Fibroblast of lung (primary cell): ENCODE measurements at regions not wholly inside any gene's neighbourhood (a gene's known extent, or its start where the extent isn't known, plus 50 kb on each side); places are given as distances from the start of the nearest gene placed in this dataset.

Experiments
- DNase-seq, 2 donors: peaks; one replicate each; pipeline versions ENCODE4 v3.0.0 to v3.0.0-alpha.2; 2010; ENCODE audit warnings: low read depth in 2 of 2
- H2AFZ ChIP-seq: 2 replicates; pipeline ENCODE4 v1.5.1; 2012; ENCODE audit warnings: low read length, control low read depth, inconsistent platforms
- H3K27ac ChIP-seq: 2 replicates; pipeline ENCODE4 v1.5.1; 2011; ENCODE audit warnings: low read length, control low read depth; ENCODE audit not compliant: insufficient read depth
- H3K27me3 ChIP-seq: 2 replicates; pipeline ENCODE4 v1.5.1; 2011; ENCODE audit warnings: mild to moderate bottlenecking, low read length; ENCODE audit not compliant: control insufficient read depth, insufficient read depth
- H3K36me3 ChIP-seq: 2 replicates; pipeline ENCODE4 v1.5.1; 2011; ENCODE audit warnings: low read length; ENCODE audit not compliant: control insufficient read depth, insufficient read depth
- H3K4me1 ChIP-seq: 2 replicates; pipeline ENCODE4 v1.5.1; 2011; ENCODE audit warnings: low read length; ENCODE audit not compliant: control insufficient read depth, insufficient read depth; ENCODE audit errors: extremely low read depth
- H3K4me2 ChIP-seq: 2 replicates; pipeline ENCODE4 v1.5.1; 2011; ENCODE audit warnings: low read length, control low read depth; ENCODE audit not compliant: insufficient read depth; ENCODE audit errors: extremely low read depth
- H3K4me3 ChIP-seq, 4 experiments: fragments of 200-600 bp in 1 of 4; sonication (generic) in 1 of 4; replicated peaks in 1 of 4; 2 replicates each; pipeline ENCODE4 v1.5.1; 2011 to 2016; ENCODE audit warnings: low read length in 4 of 4, low read depth in 3 of 4, mild to moderate bottlenecking in 3 of 4, control low read depth in 2 of 4, inconsistent platforms in 1 of 4, mixed read lengths in 1 of 4; ENCODE audit not compliant: insufficient read depth in 1 of 4; ENCODE audit errors: control extremely low read depth in 1 of 4
- H3K79me2 ChIP-seq: 2 replicates; pipeline ENCODE4 v1.5.1; 2012; ENCODE audit warnings: mild to moderate bottlenecking, low read length, inconsistent platforms; ENCODE audit not compliant: control insufficient read depth, insufficient read depth
- H3K9ac ChIP-seq: 2 replicates; pipeline ENCODE4 v1.5.1; 2011; ENCODE audit warnings: mild to moderate bottlenecking, low read length, control low read depth; ENCODE audit not compliant: insufficient read depth
- H3K9me3 ChIP-seq: 2 replicates; pipeline ENCODE4 v1.5.1; 2012; ENCODE audit warnings: low read depth, low read length; ENCODE audit not compliant: control insufficient read depth, insufficient read depth
- H4K20me1 ChIP-seq: 2 replicates; pipeline ENCODE4 v1.5.1; 2011; ENCODE audit warnings: low read length; ENCODE audit not compliant: control insufficient read depth, insufficient read depth; ENCODE audit errors: extremely low read depth
- CTCF ChIP-seq, 2 donors: IDR thresholded peaks in 1 of 2; conservative IDR thresholded peaks in 1 of 2; 1 replicate in 1 of 2; 2 replicates in 1 of 2; pipeline ENCODE4 v1.5.1; 2011 to 2012; ENCODE audit warnings: low read length in 2 of 2, control low read depth in 1 of 2, inconsistent platforms in 1 of 2, low read depth in 1 of 2, mild to moderate bottlenecking in 1 of 2
- EZH2 ChIP-seq: IDR thresholded peaks from 2 replicates; pipeline ENCODE4 v1.5.1; 2012; ENCODE audit warnings: low read length, control low read depth, mild to moderate bottlenecking; ENCODE audit errors: missing control alignments

DNA sequence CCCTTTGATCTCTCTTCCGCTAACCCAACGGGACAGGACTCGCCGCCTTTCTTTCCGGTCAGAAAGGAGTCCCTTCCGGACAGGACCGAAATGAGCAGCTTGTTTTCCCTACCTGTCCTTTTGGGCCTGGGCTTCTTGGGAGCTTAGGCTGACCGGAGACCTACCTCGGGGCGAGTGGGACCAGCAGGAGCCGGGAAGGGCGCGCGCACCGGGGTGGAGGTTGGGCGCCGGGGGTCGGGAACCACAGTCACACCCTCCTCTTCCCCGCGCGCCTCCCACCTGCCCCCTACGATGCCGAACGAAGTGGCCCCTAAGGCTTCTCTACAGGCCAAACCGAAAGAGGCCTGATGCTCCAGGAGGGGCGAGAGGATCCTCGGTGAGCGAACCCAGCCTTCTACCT, 95.2 kb downstream of the PRKAB2 start:
- Histone ChIP-seq H3K9me3 (no peaks in the 10 kb centered on the region), H3K27me3 (peaks cover 52% of the 10 kb centered on the region), H3K9ac (no peak overlapping the region)

DNA sequence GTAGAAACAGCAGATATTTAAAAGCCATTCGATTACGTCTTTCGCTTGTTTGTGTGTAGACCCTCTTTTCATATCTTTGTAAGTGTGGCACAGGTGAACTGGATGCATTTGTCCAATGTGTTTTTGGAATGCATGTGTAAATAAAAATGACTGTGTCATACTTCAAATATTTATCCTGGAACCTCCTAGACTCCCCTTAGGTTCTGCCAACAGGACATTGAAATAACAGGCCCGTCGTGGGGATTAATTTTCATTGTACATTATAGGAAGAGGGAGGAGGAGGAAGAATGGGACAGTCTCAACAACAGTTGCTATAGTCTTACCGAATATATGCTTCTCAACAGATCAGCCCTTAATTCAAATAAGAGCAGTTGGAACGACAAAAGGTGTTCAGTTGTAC, 95.8 kb downstream of the PRKAB2 start:
- H2AFZ ChIP-seq, result no peak overlapping the region
- no peaks in the 10 kb centered on the region for H3K9me3 ChIP-seq

More for the DNA sequence above, 95.2 kb downstream of the PRKAB2 start:
- no peak overlapping the region for H3K4me3 ChIP-seq
- no peak overlapping the region for H3K4me2 ChIP-seq
- no peak overlapping the region for H2AFZ ChIP-seq
- H3K27ac ChIP-seq, result no peak overlapping the region
- H3K79me2 ChIP-seq, result no peaks in the 10 kb centered on the region
- DNase-seq, result no peak
- no peaks in the 10 kb centered on the region for H3K36me3 ChIP-seq
- TF ChIP-seq EZH2 (no peak), CTCF (conservative IDR thresholded peaks at IDR 0.05 in 1 of 2, IDR thresholded peaks at IDR 0.05 in 1 of 2; ENCODE audit: low read depth in 1 of 2, low read length in 2 of 2) (no peak)
- H4K20me1 ChIP-seq, result no peaks in the 10 kb centered on the region
- H3K4me1 ChIP-seq, result no peaks in the 10 kb centered on the region

More for the DNA sequence above, 95.8 kb downstream of the PRKAB2 start:
- no peak overlapping the region for H3K4me3 ChIP-seq
- no peak overlapping the region for H3K27ac ChIP-seq
- H3K4me2 ChIP-seq, result no peak overlapping the region
- H3K36me3 ChIP-seq, result no peaks in the 10 kb centered on the region
- no peaks in the 10 kb centered on the region for H3K4me1 ChIP-seq
- H3K27me3 ChIP-seq, result peaks cover 55% of the 10 kb centered on the region
- no peak for DNase-seq
- H3K9ac ChIP-seq, result no peak overlapping the region
- H4K20me1 ChIP-seq, result no peaks in the 10 kb centered on the region
- no peak for TF ChIP-seq CTCF (conservative IDR thresholded peaks at IDR 0.05 in 1 of 2, IDR thresholded peaks at IDR 0.05 in 1 of 2; ENCODE audit: low read depth in 1 of 2, low read length in 2 of 2)
- no peak for TF ChIP-seq EZH2
- H3K79me2 ChIP-seq, result no peaks in the 10 kb centered on the region
